Endodermal cell (in vitro differentiated cells): ENCODE measurements at regions not wholly inside any gene's neighbourhood (a gene's known extent, or its start where the extent isn't known, plus 50 kb on each side); places are given as distances from the start of the nearest gene placed in this dataset.

Experiments used
- DNase-seq: peaks from one replicate; pipeline ENCODE4 v3.0.0-alpha.2; 2017
- H3K27ac ChIP-seq: 2 replicates; pipeline ENCODE4 v1.5.1; 2013; ENCODE audit warnings: mild to moderate bottlenecking, low read depth, low read length, moderate library complexity
- H3K27me3 ChIP-seq: 2 replicates; pipeline ENCODE4 v1.6.1; 2013; ENCODE audit warnings: mild to moderate bottlenecking, low read length, moderate library complexity; ENCODE audit not compliant: insufficient read depth, control insufficient read depth, poor library complexity, severe bottlenecking
- H3K36me3 ChIP-seq: 2 replicates; pipeline ENCODE4 v1.7.0; 2013; ENCODE audit warnings: mild to moderate bottlenecking, low read length, moderate library complexity; ENCODE audit not compliant: control insufficient read depth, insufficient read depth
- H3K4me1 ChIP-seq: one replicate; pipeline ENCODE4 v1.7.0; 2013; ENCODE audit warnings: low read length; ENCODE audit not compliant: control insufficient read depth, insufficient read depth
- H3K4me3 ChIP-seq: 2 replicates; pipeline ENCODE4 v1.5.1; 2013; ENCODE audit warnings: mild to moderate bottlenecking, low read length, moderate library complexity
- H3K9ac ChIP-seq: 2 replicates; pipeline ENCODE4 v1.6.1; 2013; ENCODE audit warnings: mild to moderate bottlenecking, low read length, moderate library complexity; ENCODE audit not compliant: poor library complexity, severe bottlenecking; ENCODE audit errors: extremely low read depth
- H3K9me3 ChIP-seq: 2 replicates; pipeline ENCODE4 v1.6.1; 2013; ENCODE audit warnings: mild to moderate bottlenecking, low read length, moderate library complexity; ENCODE audit not compliant: control insufficient read depth
- H3K27ac Mint-ChIP-seq: 2 replicates; pipeline ENCODE4 v1.8.0; 2020; ENCODE audit warnings: mixed read lengths
- H3K27me3 Mint-ChIP-seq: 2 replicates; pipeline ENCODE4 v1.8.0; 2021; ENCODE audit warnings: mild to moderate bottlenecking, mixed read lengths; ENCODE audit not compliant: insufficient read depth
- H3K36me3 Mint-ChIP-seq: 2 replicates; pipeline ENCODE4 v1.8.0; 2020; ENCODE audit warnings: low read depth, mixed read lengths
- H3K4me1 Mint-ChIP-seq: 2 replicates; pipeline ENCODE4 v1.8.0; 2020; ENCODE audit warnings: mixed read lengths
- H3K4me3 Mint-ChIP-seq: 2 replicates; pipeline ENCODE4 v1.8.0; 2020; ENCODE audit warnings: mild to moderate bottlenecking, moderate library complexity, mixed read lengths
- H3K9me3 Mint-ChIP-seq: 2 replicates; pipeline ENCODE4 v1.8.0; 2020; ENCODE audit warnings: mild to moderate bottlenecking, mixed read lengths
- CTCF ChIP-seq: fragments of 200-600 bp; sonication (generic); conservative IDR thresholded peaks from 2 replicates; pipeline ENCODE4 v1.5.0; 2021; ENCODE audit warnings: antibody characterized with exemption, mild to moderate bottlenecking
- WGBS, 2 experiments: methylation state at CpG; one replicate each; pipeline versions ENCODE4 v1.1.5 to v1.1.7; 2013; ENCODE audit warnings: missing lambda C conversion rate in 2 of 2, mixed read lengths in 1 of 2; ENCODE audit not compliant: insufficient coverage in 1 of 2, insufficient read length in 1 of 2; 5-methylcytosine and 5-hydroxymethylcytosine counted together

GRCh38 chr4:23958749-23959148 lies 68.9 kb upstream of the PPARGC1A start:
- Histone ChIP-seq H3K9ac (no peak overlapping the region), H3K36me3 (no peaks in the 10 kb centered on the region), H3K4me3 (no peak overlapping the region), H3K27me3 (no peaks in the 10 kb centered on the region), H3K27ac (no peak overlapping the region), H3K9me3 (no peaks in the 10 kb centered on the region), H3K4me1 (peaks cover 5% of the 10 kb centered on the region)
- H3K27me3 Mint-ChIP-seq = no peaks in the 10 kb centered on the region
- 72% methylated on average over 2 of the region's 2 CpGs; no CpG with 5 or more reads in 1 of the 2 experiments for WGBS, 2 experiments
- DNase-seq = no peak
- H3K9me3 Mint-ChIP-seq = peaks cover 2% of the 10 kb centered on the region
- H3K4me1 Mint-ChIP-seq = peaks cover 19% of the 10 kb centered on the region
- no peaks in the 10 kb centered on the region for H3K36me3 Mint-ChIP-seq
- H3K4me3 Mint-ChIP-seq = no peak overlapping the region
- TF ChIP-seq CTCF = no peak
- H3K27ac Mint-ChIP-seq = no peak overlapping the region

GRCh38 chr4:23957465-23957864 lies 67.6 kb upstream of the PPARGC1A start:
- Mint-ChIP-seq H3K27me3 (no peaks in the 10 kb centered on the region), H3K36me3 (no peaks in the 10 kb centered on the region), H3K4me1 (peaks cover 13% of the 10 kb centered on the region), H3K9me3 (peaks cover 2% of the 10 kb centered on the region), H3K27ac (no peak overlapping the region), H3K4me3 (no peak overlapping the region)
- WGBS, 2 experiments = 100% methylated on average over 1 of the region's 1 CpG
- TF ChIP-seq CTCF = peak; percentile 33
- Histone ChIP-seq H3K36me3 (no peaks in the 10 kb centered on the region), H3K9me3 (no peaks in the 10 kb centered on the region), H3K4me3 (no peak overlapping the region), H3K27me3 (no peaks in the 10 kb centered on the region), H3K9ac (no peak overlapping the region), H3K27ac (no peak overlapping the region), H3K4me1 (peaks cover 5% of the 10 kb centered on the region)
- no peak for DNase-seq

DNA sequence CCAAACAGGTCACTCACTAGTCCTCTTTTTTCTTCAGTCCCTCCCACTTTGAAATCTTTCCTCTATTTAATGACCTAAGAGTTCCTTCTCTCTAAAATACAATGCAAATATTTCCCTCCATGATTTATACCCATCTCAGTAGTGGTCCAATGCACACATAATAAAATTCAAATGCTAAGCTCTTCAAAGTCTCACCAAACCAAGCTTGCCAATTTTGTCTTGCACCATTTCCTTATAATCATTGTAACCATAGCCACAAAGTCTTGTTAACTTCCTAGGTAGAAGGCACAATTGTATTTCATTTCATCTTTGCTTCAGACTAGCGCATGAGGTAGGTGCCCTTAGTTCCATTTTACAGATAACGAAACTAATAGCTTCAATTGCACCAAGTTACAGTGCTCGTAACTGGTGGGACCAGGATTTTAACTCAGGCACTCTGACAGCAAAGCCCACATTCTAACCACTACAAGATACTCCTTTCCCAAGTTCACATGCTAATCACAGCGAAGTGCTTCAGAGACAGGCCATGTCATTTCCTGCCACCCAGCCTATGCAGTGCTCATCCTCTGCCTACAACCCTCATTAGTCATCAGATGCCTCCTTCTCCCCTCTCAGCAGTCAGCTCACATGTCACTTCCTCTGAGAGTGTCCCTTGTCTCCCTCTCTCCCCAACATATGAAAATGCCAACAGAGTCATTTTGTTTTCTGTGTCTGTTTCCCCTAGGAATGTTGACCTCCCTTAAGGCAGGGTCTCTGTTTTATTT lies 66.9 kb upstream of the PPARGC1A start:
- Histone ChIP-seq H3K9ac (no peak overlapping the region), H3K9me3 (no peaks in the 10 kb centered on the region), H3K27ac (no peak overlapping the region), H3K4me3 (no peak overlapping the region), H3K27me3 (no peaks in the 10 kb centered on the region), H3K4me1 (peaks cover 5% of the 10 kb centered on the region), H3K36me3 (no peaks in the 10 kb centered on the region)
- Mint-ChIP-seq H3K4me3 (no peak overlapping the region), H3K27me3 (no peaks in the 10 kb centered on the region), H3K36me3 (no peaks in the 10 kb centered on the region), H3K27ac (no peak overlapping the region), H3K4me1 (peaks cover 10% of the 10 kb centered on the region), H3K9me3 (peaks cover 2% of the 10 kb centered on the region)
- WGBS, 2 experiments = 93 to 100% methylated on average over 3 to 4 of the region's 4 CpGs
- DNase-seq = no peak
- TF ChIP-seq CTCF = no peak
